ENCODE measurements at regions not wholly inside any gene's neighbourhood (a gene's known extent, or its start where the extent isn't known, plus 50 kb on each side); places are given as distances from the start of the nearest gene placed in this dataset.

- TF ChIP-seq POLR2A (IDR thresholded peaks at IDR 0.05) (no peak), CTCF (IDR thresholded peaks at IDR 0.05) (no peak)
These were observed 165.8 kb upstream of the KLF14 start for GRCh38 chr7:130899638-130900401.

All from upper lobe of left lung (tissue), 4 donors.